SKM-1 treated with dmso at 0.1 percent for 144 hours (cell line): ENCODE measurements at regions not wholly inside any gene's neighbourhood (a gene's known extent, or its start where the extent isn't known, plus 50 kb on each side); places are given as distances from the start of the nearest gene placed in this dataset.

Experiments used
- DNase-seq: peaks from one replicate; lab custom pipeline; 2025; ENCODE audit not compliant: unreplicated experiment; lab: John Stamatoyannopoulos, UW

DNA sequence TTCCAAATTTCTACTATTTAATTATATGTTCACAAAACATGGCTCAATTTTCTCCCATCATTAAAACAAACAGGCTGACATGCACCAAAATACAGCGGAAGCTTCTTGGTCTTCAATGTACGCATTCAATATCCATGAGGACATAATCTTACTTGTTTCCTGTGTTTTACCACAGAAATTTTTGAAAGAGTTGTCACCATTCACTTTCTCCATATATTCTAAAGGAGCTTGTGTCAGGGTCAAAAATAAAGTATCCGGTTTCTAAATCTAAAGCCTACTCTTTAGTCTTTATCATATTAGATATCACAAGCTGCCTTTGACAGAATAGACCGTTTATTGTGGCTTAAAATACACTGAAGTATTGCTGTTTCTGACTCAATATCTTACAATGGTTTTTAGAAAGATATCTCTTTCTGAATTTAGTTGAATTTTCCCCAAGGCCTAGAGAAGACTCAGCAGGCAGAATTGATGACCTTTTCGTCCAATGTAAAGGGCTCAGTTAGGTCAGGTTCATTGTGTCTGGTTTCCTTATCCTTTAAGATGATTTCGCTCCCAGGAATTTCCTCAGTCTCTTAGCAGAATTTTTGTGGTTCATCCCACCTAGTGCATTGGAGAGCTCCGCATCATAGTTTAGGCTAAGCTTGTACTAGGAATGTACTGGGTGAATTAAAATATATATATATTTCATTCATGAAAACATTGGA lies 717.2 kb downstream of the NCAM2 start:
- no peak for DNase-seq

DNA sequence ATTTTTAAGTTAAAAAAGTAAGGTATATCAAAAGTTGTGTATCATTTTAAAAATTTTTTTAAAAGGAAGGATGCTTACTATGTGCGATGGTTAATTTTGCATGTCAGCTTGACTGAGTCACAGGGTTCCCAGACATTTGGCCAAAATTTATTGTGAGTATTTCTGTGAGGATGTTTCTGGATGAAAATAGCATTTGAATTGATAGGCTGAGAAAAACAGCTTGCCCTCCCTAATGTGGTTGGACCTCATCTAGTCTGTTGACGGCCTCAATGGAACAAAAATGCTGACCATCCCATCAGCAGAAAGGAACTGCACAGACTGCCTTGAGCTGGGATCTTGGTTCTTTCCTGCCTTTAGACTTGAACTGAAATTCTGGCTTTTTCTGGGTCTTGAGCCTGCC lies 724.5 kb downstream of the NCAM2 start:
- no peak for DNase-seq

DNA sequence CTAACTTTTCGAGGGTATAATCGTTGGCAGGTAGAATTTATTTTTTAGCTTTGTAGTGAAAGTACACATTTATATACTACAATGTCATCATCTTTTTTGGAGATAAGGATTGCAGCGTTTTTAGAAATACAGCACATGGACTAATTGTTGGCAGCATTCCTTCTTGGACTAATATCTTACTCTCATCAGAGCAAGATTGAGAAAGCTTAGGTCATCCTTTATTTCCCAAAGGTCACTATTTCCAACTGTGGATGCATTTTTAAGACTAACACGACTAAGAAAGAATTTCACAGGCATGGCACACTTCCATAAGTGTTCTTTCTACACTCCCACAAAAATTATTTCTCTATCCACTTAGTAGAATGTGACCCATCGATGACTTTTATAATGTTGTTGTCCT lies 732.3 kb downstream of the NCAM2 start:
- no peak for DNase-seq

DNA sequence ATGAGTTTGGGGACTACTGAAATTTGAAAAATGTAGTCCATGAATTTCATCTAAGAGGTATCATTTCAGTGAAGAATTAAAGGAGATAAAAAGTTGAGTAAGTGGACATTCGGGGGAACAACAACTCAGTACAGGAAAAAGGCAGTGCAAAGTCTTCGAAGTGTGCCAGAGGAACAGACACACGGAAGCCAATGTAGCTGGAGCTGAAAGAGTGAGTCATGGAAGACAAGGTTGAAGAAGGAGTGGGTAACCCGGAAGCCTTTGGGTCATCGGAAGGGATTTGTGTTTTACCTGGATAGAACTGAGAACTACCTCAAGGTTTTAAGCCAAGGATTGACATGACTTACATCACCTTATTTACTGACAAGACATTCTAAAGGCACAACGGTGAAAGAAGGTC lies 733.4 kb downstream of the NCAM2 start:
- DNase-seq = no peak

DNA sequence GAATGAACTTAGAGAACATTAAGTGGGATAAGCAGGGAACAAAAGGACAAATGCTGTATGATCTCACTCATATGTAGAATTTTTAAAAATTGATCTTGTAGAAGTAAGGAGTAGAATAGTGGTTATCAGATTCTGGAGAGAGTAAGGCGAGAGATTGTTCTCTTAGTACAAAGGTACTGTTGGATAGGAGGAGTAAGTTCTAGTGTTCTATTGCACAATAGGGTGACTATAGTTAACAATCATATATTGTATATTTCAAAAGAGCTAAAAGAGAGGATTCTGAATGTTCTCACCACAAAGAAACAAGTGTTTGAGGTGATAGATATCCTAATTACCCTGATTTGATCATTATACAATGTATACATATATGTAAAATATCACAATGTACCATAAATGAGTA lies 735.9 kb downstream of the NCAM2 start:
- DNase-seq = no peak

DNA sequence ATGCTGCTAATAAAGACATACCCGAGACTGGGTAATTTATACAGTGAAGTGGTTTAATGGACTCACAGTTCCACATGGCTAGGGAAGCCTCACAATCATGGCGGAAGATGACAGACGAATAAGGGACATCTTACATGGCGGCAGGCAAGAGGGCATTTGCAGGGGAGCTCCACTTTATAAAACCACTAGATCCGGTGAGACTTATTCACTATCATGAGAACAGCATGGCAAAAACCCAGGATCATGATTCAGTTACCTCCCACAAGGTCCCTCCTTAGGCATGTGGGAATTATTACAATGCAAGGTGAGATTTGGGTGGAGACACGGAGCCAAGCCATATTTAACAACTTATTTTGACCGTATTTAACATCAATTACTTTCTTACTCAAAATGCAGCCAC lies 739.0 kb downstream of the NCAM2 start:
- no peak for DNase-seq

DNA sequence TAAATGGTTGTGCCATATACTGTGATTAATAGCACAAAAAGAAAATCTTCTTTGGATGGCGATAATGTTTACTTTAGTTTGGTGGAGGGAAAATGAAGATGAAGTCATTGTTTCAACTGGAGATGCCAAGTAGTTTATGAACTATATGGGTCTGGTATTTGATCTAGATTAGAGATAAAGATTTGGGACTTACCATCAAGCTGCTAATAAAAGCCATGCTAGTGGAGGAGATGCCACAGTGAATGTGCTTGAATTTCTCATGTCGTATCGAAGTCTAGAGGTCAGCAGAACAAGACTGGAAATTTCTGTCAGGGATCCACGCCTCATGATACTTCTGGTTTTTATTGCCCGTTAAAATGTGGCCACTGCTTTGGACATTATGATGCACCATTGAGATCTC lies 742.0 kb downstream of the NCAM2 start:
- no peak for DNase-seq

DNA sequence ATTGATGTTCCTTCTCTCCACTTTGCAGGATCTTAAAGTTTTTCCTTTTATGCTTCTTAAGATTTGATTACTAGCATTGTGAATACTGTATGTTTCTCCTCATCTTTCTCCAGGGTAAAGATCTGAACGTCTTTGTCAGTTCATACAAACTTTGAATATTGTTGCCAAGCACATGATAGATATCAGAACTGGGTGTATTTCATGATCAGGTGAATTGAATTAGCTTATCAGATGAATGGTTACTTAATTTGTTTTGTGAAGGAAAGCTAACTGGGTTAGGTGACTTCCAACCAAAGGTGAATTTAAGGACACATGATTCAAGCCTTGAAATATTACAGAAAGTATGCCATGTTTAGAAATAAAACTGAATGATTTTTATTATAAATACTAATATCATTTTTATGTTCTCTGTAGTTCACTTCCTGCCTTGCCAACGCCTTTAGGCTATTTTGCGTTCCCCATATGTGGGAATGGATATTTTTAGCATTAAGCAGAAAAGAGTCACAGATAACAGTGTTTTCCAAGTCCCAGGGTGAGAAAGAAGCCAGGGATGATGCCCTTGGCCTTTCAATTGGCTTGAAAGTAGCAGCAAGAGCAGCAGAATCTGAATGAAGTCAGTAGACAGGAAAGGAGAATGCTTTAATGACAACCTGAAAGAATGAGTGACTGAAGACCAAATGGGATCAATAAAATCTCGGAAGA lies 752.1 kb downstream of the NCAM2 start:
- no peak for DNase-seq

DNA sequence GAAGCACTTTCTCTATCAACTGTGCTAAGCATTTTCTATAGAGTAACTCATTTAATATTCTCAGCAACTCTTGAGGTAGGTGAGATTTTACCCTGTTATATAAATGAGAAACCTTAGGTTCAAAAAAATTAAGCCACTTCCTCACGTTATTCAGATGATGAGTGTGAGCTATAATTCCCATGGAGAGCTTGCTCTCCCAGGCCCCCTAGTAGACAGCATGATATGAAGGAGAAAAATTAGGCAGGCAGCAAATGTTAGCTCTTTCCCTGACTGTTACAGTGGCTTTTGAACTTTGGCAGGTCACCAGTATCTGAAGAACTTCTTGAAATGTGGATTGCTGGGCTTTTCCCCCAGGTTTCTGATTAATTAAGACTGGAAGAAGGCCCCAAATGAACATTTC lies 753.1 kb downstream of the NCAM2 start:
- DNase-seq = no peak

DNA sequence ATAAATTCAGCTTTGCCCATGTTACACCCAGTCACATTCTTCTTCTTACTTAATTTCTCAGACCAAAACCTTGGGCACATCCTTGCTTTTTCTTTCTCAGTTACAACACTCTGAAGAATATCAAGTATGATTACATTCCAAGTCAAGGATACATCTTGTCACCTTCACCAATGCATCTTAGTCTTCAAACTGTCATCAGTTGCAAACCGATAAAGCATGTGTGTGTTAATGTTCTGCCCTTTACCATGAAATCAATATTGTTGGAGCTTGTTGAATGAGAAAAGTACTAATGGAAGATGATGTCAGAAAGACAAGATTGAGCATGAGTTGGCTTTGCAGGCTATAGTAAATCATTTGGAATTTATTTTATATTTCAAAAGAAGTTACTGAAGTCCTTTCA lies 764.6 kb downstream of the NCAM2 start:
- DNase-seq = no peak

DNA sequence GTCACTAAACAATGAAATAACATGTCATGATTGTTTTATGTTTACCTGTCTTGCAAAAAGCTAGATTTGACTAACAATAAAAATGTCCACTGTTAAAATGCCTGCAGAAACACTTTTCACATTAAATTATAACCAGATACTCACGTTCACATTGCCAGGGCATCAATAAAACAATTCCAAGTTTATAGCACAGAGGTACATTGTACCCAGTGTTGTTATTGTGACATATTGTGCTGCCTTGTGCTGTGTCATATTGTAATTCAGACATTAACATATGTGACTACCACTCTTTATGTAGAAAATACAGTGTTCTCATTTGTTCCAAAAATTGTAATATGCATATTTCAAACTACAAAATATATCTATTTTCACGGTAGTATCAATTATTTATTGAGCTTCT lies 766.1 kb downstream of the NCAM2 start:
- no peak for DNase-seq

DNA sequence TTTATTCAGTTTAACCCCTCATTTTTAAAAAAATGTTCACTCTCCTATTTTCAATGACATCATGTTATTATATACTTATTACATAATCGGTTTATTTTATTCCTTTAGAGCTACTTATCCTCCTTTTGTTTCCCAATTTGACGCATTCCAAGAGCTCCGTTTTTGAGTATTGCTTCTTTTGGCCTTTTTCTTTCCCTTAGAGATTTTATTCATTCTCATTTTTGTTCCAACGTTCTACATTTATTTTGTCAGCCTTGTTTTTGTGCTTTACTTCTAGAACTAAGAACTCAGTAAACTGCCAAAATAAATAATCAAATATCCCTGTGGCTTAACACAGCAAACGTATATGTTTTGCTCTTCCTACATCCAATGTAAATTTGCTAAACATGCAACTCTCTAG lies 769.1 kb downstream of the NCAM2 start:
- DNase-seq = no peak

DNA sequence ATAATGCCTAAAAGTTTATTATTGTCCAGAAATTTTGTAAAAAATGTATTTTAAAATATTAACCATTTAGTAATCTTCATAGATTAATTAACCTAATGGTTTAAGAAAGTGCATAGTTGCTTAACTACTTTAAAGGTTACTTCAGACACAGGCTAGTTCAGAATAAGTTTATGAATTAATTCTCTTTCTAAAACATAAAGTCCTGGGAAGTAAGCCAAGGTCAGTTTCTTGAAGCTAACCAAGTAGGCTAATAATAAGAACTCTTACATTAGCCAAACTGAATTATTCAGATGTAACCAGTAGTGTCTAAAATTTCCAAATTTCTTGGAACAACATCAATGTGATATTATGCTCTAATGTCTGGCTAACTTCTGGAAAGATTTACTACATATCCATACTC lies 790.4 kb downstream of the NCAM2 start:
- DNase-seq = no peak

DNA sequence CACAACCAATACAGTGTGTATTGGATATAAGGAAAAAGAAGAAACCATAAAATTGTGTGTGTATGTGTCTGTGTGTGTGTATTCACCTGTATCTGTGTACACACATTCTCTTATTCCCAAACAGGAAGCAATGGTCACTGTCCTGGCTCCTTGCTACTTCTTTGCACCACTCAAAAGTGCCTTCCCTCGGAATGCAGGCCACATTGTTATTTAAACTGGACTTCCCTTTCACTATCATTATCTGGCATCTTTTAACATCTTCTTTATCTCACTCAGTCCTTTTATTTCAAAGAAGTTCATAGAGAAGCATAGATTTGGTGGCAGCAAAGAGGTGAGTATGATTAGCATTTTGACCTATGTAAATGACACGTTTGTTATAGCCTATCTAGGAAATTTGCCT lies 803.7 kb downstream of the NCAM2 start:
- no peak for DNase-seq

DNA sequence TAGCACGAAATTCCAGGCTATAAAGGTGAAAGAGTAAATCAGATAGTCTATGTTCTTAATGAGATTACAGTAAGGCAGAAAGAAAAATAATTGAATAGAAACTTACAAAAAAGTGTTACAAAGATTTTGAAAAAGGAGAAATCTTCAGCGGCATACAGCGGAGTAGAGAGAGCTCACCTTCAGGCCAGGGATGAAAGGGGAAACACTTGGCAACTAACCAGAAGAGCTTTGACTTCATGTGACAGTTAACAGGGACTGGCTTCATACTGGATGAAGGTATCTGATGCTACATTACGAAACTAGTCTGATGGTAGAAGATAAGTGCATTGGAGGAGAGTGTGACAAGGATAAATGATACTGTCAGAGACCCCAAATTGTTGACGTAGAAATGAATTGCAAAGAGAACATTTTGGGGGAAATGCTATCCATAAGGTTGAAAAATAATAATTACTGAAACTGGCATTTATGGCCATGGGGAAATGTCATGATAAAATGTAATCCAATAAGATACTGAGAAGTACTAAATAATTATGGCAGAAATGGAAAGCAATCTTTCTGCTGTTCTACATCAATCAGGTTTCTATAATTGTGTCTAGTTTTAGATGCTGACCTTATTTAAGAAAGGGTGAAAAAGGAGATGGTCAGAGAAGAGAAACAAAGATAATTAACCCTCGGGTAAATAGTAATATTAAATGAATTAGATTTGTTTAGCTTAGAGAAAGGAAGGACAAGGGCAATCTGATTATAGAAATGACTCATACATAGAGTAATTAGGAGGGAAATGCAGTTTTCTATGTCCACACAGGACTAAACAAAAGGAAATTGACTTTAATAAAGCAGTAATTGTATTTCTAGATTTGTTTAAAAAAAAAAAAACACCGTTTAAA lies 808.7 kb downstream of the NCAM2 start:
- DNase-seq = no peak

DNA sequence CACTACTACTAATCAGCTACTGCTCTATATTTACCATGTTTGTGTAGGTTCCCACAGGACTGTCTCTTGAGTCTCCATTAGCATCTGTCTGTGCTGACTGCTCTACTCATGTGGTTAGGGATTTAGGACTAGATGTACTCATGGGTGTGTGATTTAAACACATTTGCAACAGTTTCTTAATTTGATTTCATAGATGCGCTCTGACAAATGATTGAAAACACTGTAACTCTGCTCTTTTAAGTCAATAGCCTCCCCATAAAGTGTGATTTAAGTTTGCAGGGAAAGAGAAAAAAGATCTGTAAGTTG lies 809.3 kb downstream of the NCAM2 start:
- no peak for DNase-seq

DNA sequence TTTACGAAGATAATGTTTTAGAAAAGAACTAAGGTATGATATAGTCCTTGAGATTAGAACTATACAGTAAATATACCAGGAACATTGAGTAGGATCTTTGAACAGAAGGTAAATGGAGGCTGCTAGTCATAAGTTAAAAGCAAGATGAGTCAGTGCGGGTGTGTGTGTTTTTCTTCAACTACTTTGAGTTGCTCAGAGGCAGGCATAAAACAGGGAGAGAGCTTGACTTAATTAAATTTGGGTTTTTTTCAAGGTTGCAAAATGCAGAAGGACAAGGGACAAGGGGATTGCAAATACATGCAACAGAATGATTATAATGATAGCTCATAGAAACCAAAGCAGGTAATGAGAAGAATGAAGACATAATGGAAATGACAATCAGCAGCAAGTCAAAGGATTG lies 815.1 kb downstream of the NCAM2 start:
- no peak for DNase-seq

DNA sequence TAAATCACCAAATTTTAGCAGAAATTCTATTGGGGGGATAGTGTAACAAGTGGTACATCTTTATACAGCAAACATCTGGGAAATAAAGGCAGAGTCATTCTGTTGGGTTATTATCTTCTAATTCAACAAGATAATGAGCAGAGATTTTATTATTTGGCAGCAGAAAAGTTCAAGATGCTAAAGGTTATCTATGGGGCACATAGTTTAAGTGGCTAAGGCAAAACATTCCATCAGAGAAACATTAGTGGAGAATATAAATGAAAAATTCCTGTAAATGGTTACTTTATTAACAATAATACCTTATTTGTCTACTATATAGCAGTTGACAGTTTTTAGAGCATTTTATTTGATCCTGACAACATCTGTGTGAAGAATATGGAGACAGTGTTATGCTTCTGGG lies 815.7 kb downstream of the NCAM2 start:
- no peak for DNase-seq

DNA sequence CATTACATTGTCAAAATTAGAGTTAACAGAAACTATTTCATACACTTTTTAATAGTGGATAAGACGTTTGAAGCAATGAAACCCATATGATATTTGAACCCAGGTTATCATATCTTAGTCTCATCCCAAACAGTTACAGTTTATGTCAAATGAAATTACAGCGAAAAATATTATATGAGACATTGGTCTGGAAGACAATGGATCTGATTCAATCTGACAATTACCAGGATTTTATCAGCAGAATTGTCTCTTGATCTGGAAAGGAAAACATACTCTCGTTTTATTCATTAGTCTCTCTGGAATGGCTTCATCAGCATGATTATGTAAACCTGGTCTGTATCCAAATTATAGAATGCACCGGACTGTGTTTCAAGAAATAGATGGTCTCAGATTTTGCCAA lies 818.6 kb downstream of the NCAM2 start:
- no peak for DNase-seq

DNA sequence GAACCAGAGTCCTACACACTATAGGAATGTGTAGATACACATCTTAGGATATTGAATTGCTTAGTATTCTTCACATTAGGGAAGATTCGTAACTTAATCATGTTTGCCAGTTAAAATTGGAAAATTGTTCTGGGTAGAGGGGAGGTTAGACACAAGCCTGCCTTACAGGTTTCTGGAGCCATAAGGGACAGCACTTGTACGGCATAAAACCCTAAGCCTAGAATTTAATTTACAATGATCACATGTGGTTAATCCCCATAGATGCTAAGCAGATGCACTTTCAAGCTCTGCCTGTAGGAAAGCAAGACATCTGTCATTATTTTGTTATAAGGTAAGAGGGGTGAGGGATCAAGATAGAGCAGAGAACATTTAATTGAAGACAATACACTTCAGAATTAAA lies 820.7 kb downstream of the NCAM2 start:
- DNase-seq = no peak

DNA sequence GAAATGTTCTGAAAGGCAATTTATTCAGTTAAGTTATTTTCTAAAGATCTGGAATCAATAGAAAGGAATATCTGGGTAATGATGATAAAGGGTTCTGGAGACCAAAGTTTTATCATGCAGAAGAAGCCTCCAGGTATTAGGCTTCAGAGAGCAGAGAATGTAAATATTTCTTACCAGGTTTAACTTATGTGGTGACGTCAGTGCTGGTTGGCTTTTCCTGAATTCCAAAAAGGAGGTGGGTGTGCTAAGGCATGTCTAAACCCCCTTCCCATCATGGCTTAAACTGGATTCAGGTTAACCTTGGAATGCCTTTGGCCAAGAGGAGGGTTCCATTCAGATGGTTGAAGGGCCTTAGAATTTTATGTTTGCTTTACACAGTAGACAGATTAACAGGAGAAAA lies 829.9 kb downstream of the NCAM2 start:
- DNase-seq = no peak

DNA sequence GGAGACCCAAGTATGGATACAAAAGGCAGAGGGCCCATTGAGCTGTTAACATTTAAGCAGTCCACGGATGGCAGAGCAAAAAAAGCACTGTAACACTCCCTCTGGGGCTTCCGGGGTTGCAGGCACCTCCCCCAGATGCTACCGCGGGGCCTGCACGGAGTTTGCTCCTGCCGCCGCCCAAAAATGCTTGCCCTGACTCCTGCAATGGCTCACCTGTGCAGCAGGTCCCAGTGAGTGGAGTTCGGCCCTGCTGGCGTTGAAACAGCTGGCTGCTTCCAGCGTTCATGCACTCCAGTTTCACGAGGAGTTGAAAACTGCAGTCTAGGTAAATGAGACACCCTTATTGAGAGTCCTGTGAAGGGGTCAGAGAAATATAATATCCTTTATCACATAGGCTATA lies 832.8 kb downstream of the NCAM2 start:
- no peak for DNase-seq
